Dedifferentiated amniotic fluid mesenchymal stem cell (primary cell): ENCODE measurements at regions not wholly inside any gene's neighbourhood (a gene's known extent, or its start where the extent isn't known, plus 50 kb on each side); places are given as distances from the start of the nearest gene placed in this dataset.
"Not testable (repeated sequence)": the region's sequence is repeated elsewhere in the genome, so short reads cannot be mapped to it uniquely, and the experiment has no call there.

ENCODE experiments used
- DNase-seq: peaks from one replicate; pipeline ENCODE4 v3.0.0-alpha.2; 2016; ENCODE audit errors: extremely low spot score

- DNase-seq, result no peak
Observed at GRCh38 chr14:87241018-87241768, 751.8 kb downstream of the GALC start.

GRCh38 chr14:87240319-87240718 is 752.7 kb downstream of the GALC start:
- DNase-seq, result not testable (repeated sequence)

- no peak for DNase-seq
Observed at GRCh38 chr14:87233806-87234384, 759.1 kb downstream of the GALC start.

GRCh38 chr14:87233266-87233665 is 759.7 kb downstream of the GALC start:
- no peak for DNase-seq

GRCh38 chr14:87231336-87232026 is 761.5 kb downstream of the GALC start:
- DNase-seq, result no peak

GRCh38 chr14:87230726-87231125 is 762.3 kb downstream of the GALC start:
- no peak for DNase-seq

GRCh38 chr14:87229131-87229530 is 763.9 kb downstream of the GALC start:
- no peak for DNase-seq

- DNase-seq, result no peak
Observed at GRCh38 chr14:87217023-87217422, 776.0 kb downstream of the GALC start.

- DNase-seq, result no peak
Observed at GRCh38 chr14:87214558-87214957, 778.4 kb downstream of the GALC start.

GRCh38 chr14:87207756-87208155 is 785.2 kb downstream of the GALC start:
- no peak for DNase-seq

GRCh38 chr14:87205811-87206210 is 787.2 kb downstream of the GALC start:
- no peak for DNase-seq

- no peak for DNase-seq
Observed at GRCh38 chr14:87203346-87203745, 789.6 kb downstream of the GALC start.

- no peak for DNase-seq
Observed at GRCh38 chr14:87199381-87199780, 793.6 kb downstream of the GALC start.

GRCh38 chr14:87196436-87196835 is 796.5 kb downstream of the GALC start:
- DNase-seq, result no peak

- no peak for DNase-seq
Observed at GRCh38 chr14:87187786-87188185, 805.2 kb downstream of the GALC start.

- DNase-seq, result no peak
Observed at GRCh38 chr14:87186737-87187136, 806.2 kb downstream of the GALC start.

- DNase-seq, result no peak
Observed at GRCh38 chr14:87185961-87186560, 806.9 kb downstream of the GALC start.

GRCh38 chr14:87184180-87184579 is 808.8 kb downstream of the GALC start:
- no peak for DNase-seq

GRCh38 chr14:87181288-87181687 is 811.7 kb downstream of the GALC start:
- no peak for DNase-seq

GRCh38 chr14:87179936-87180335 is 813.0 kb downstream of the GALC start:
- no peak for DNase-seq

- no peak for DNase-seq
Observed at GRCh38 chr14:87178277-87178676, 814.7 kb downstream of the GALC start.

- DNase-seq, result no peak
Observed at GRCh38 chr14:87175175-87175574, 817.8 kb downstream of the GALC start.

GRCh38 chr14:87171141-87171540 is 821.8 kb downstream of the GALC start:
- DNase-seq, result no peak
